Fibroblast of lung (primary cell): ENCODE measurements at regions not wholly inside any gene's neighbourhood (a gene's known extent, or its start where the extent isn't known, plus 50 kb on each side); places are given as distances from the start of the nearest gene placed in this dataset.
"Not testable (repeated sequence)": the region's sequence is repeated elsewhere in the genome, so short reads cannot be mapped to it uniquely, and the experiment has no call there.

Experiments used
- DNase-seq, 2 donors: peaks; one replicate each; pipeline versions ENCODE4 v3.0.0 to v3.0.0-alpha.2; 2010; ENCODE audit warnings: low read depth in 2 of 2
- H2AFZ ChIP-seq: 2 replicates; pipeline ENCODE4 v1.5.1; 2012; ENCODE audit warnings: low read length, control low read depth, inconsistent platforms
- H3K27ac ChIP-seq: 2 replicates; pipeline ENCODE4 v1.5.1; 2011; ENCODE audit warnings: low read length, control low read depth; ENCODE audit not compliant: insufficient read depth
- H3K27me3 ChIP-seq: 2 replicates; pipeline ENCODE4 v1.5.1; 2011; ENCODE audit warnings: mild to moderate bottlenecking, low read length; ENCODE audit not compliant: control insufficient read depth, insufficient read depth
- H3K36me3 ChIP-seq: 2 replicates; pipeline ENCODE4 v1.5.1; 2011; ENCODE audit warnings: low read length; ENCODE audit not compliant: control insufficient read depth, insufficient read depth
- H3K4me1 ChIP-seq: 2 replicates; pipeline ENCODE4 v1.5.1; 2011; ENCODE audit warnings: low read length; ENCODE audit not compliant: control insufficient read depth, insufficient read depth; ENCODE audit errors: extremely low read depth
- H3K4me2 ChIP-seq: 2 replicates; pipeline ENCODE4 v1.5.1; 2011; ENCODE audit warnings: low read length, control low read depth; ENCODE audit not compliant: insufficient read depth; ENCODE audit errors: extremely low read depth
- H3K4me3 ChIP-seq, 4 experiments: fragments of 200-600 bp in 1 of 4; sonication (generic) in 1 of 4; replicated peaks in 1 of 4; 2 replicates each; pipeline ENCODE4 v1.5.1; 2011 to 2016; ENCODE audit warnings: low read length in 4 of 4, low read depth in 3 of 4, mild to moderate bottlenecking in 3 of 4, control low read depth in 2 of 4, inconsistent platforms in 1 of 4, mixed read lengths in 1 of 4; ENCODE audit not compliant: insufficient read depth in 1 of 4; ENCODE audit errors: control extremely low read depth in 1 of 4
- H3K79me2 ChIP-seq: 2 replicates; pipeline ENCODE4 v1.5.1; 2012; ENCODE audit warnings: mild to moderate bottlenecking, low read length, inconsistent platforms; ENCODE audit not compliant: control insufficient read depth, insufficient read depth
- H3K9ac ChIP-seq: 2 replicates; pipeline ENCODE4 v1.5.1; 2011; ENCODE audit warnings: mild to moderate bottlenecking, low read length, control low read depth; ENCODE audit not compliant: insufficient read depth
- H3K9me3 ChIP-seq: 2 replicates; pipeline ENCODE4 v1.5.1; 2012; ENCODE audit warnings: low read depth, low read length; ENCODE audit not compliant: control insufficient read depth, insufficient read depth
- H4K20me1 ChIP-seq: 2 replicates; pipeline ENCODE4 v1.5.1; 2011; ENCODE audit warnings: low read length; ENCODE audit not compliant: control insufficient read depth, insufficient read depth; ENCODE audit errors: extremely low read depth
- EZH2 ChIP-seq: IDR thresholded peaks from 2 replicates; pipeline ENCODE4 v1.5.1; 2012; ENCODE audit warnings: low read length, control low read depth, mild to moderate bottlenecking; ENCODE audit errors: missing control alignments
- TF ChIP-seq, protein P1 (sequence below), 2 donors: IDR thresholded peaks in 1 of 2; conservative IDR thresholded peaks in 1 of 2; 1 replicate in 1 of 2; 2 replicates in 1 of 2; pipeline ENCODE4 v1.5.1; 2011 to 2012; ENCODE audit warnings: low read length in 2 of 2, control low read depth in 1 of 2, inconsistent platforms in 1 of 2, low read depth in 1 of 2, mild to moderate bottlenecking in 1 of 2

GRCh38 chr10:121385136-121385535 is 213.1 kb downstream of the FGFR2 start:
- no peak for TF ChIP-seq EZH2
- TF ChIP-seq, protein P1, sequence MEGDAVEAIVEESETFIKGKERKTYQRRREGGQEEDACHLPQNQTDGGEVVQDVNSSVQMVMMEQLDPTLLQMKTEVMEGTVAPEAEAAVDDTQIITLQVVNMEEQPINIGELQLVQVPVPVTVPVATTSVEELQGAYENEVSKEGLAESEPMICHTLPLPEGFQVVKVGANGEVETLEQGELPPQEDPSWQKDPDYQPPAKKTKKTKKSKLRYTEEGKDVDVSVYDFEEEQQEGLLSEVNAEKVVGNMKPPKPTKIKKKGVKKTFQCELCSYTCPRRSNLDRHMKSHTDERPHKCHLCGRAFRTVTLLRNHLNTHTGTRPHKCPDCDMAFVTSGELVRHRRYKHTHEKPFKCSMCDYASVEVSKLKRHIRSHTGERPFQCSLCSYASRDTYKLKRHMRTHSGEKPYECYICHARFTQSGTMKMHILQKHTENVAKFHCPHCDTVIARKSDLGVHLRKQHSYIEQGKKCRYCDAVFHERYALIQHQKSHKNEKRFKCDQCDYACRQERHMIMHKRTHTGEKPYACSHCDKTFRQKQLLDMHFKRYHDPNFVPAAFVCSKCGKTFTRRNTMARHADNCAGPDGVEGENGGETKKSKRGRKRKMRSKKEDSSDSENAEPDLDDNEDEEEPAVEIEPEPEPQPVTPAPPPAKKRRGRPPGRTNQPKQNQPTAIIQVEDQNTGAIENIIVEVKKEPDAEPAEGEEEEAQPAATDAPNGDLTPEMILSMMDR (conservative IDR thresholded peaks at IDR 0.05 in 1 of 2, IDR thresholded peaks at IDR 0.05 in 1 of 2; ENCODE audit: low read depth in 1 of 2, low read length in 2 of 2): no peak
- H3K4me2 ChIP-seq: no peak overlapping the region
- no peaks in the 10 kb centered on the region for H3K27me3 ChIP-seq
- no peaks in the 10 kb centered on the region for H3K36me3 ChIP-seq
- no peak overlapping the region for H3K9ac ChIP-seq
- no peak overlapping the region for H3K4me3 ChIP-seq
- H4K20me1 ChIP-seq: no peaks in the 10 kb centered on the region
- H3K9me3 ChIP-seq: no peaks in the 10 kb centered on the region
- H3K79me2 ChIP-seq: no peaks in the 10 kb centered on the region
- H3K4me1 ChIP-seq: no peaks in the 10 kb centered on the region
- no peak overlapping the region for H2AFZ ChIP-seq
- DNase-seq: no peak
- H3K27ac ChIP-seq: no peak overlapping the region

GRCh38 chr10:121392657-121393056 is 205.6 kb downstream of the FGFR2 start:
- Histone ChIP-seq H3K4me2 (no peak overlapping the region), H3K79me2 (no peaks in the 10 kb centered on the region), H3K36me3 (no peaks in the 10 kb centered on the region), H3K27ac (no peak overlapping the region), H3K9me3 (no peaks in the 10 kb centered on the region), H3K27me3 (no peaks in the 10 kb centered on the region), H2AFZ (no peak overlapping the region), H4K20me1 (no peaks in the 10 kb centered on the region), H3K4me1 (no peaks in the 10 kb centered on the region), H3K9ac (no peak overlapping the region), H3K4me3 (no peak overlapping the region)
- TF ChIP-seq, protein P1 (conservative IDR thresholded peaks at IDR 0.05 in 1 of 2, IDR thresholded peaks at IDR 0.05 in 1 of 2; ENCODE audit: low read depth in 1 of 2, low read length in 2 of 2): no peak
- TF ChIP-seq EZH2: no peak
- no peak for DNase-seq

GRCh38 chr10:121393522-121393921 is 204.7 kb downstream of the FGFR2 start:
- TF ChIP-seq, protein P1 (conservative IDR thresholded peaks at IDR 0.05 in 1 of 2, IDR thresholded peaks at IDR 0.05 in 1 of 2; ENCODE audit: low read depth in 1 of 2, low read length in 2 of 2): no peak
- no peak for TF ChIP-seq EZH2
- Histone ChIP-seq H3K9ac (no peak overlapping the region), H3K36me3 (no peaks in the 10 kb centered on the region), H3K27ac (no peak overlapping the region), H3K4me3 (no peak overlapping the region), H4K20me1 (no peaks in the 10 kb centered on the region), H3K27me3 (no peaks in the 10 kb centered on the region), H3K4me1 (no peaks in the 10 kb centered on the region), H2AFZ (no peak overlapping the region), H3K79me2 (no peaks in the 10 kb centered on the region), H3K4me2 (no peak overlapping the region), H3K9me3 (no peaks in the 10 kb centered on the region)
- no peak for DNase-seq

- not testable (repeated sequence) for H4K20me1 ChIP-seq, H3K4me1 ChIP-seq, H3K9me3 ChIP-seq
These were observed 197.7 kb downstream of the FGFR2 start for GRCh38 chr10:121400507-121400906.

More at GRCh38 chr10:121400507-121400906, 197.7 kb downstream of the FGFR2 start:
- H3K79me2 ChIP-seq, H3K9ac ChIP-seq, H3K27ac ChIP-seq, H3K36me3 ChIP-seq, H3K4me2 ChIP-seq, DNase-seq, H3K27me3 ChIP-seq, H2AFZ ChIP-seq, H3K4me3 ChIP-seq: not testable (repeated sequence)
